ENCODE measurements at regions not wholly inside any gene's neighbourhood (a gene's known extent, or its start where the extent isn't known, plus 50 kb on each side); places are given as distances from the start of the nearest gene placed in this dataset.

GRCh38 chr14:71203306-71203705 is 296.0 kb downstream of the PCNX1 start:
- Histone ChIP-seq H3K4me3 (no peak overlapping the region), H3K27me3 (no peaks in the 10 kb centered on the region), H3K9me3 (no peaks in the 10 kb centered on the region), H3K4me1 (no peaks in the 10 kb centered on the region), H3K27ac (no peak overlapping the region), H3K36me3 (no peaks in the 10 kb centered on the region)
- TF ChIP-seq POLR2AphosphoS5 (IDR thresholded peaks at IDR 0.05) (no peak), CTCF (IDR thresholded peaks at IDR 0.05) (no peak), POLR2A (IDR thresholded peaks at IDR 0.05) (no peak), EP300 (IDR thresholded peaks at IDR 0.05; ENCODE audit: low read depth) (no peak)
- whole genome bisulfite sequencing, 2 donors (ENCODE audit: low coverage in 1 of 2) = 85 to 91% methylated on average over 6 of the region's 6 CpGs
- intact Hi-C loops (cut with DNase I; ENCODE audit: low total_unique reads) (no loop called here), in situ Hi-C loops (cut with MboI; ENCODE audit: low pct_ligation_motif_present in 1 of 4, low pct_unique_long_range_greater_than_20kb in 1 of 4, low sequenced_read_pairs in 3 of 4) (no loop called here)
- DNase-seq = no peak

GRCh38 chr14:71204231-71204630 is 297.0 kb downstream of the PCNX1 start:
- no peaks in the 10 kb centered on the region for H3K4me1 ChIP-seq
- no peaks in the 10 kb centered on the region for H3K9me3 ChIP-seq
- no peaks in the 10 kb centered on the region for H3K36me3 ChIP-seq
- H3K27me3 ChIP-seq = no peaks in the 10 kb centered on the region
- no peak overlapping the region for H3K27ac ChIP-seq
- 57 to 71% methylated on average over 2 of the region's 2 CpGs for WGBS, 2 donors (ENCODE audit: low coverage in 1 of 2)
- DNase-seq = no peak
- TF ChIP-seq POLR2AphosphoS5 (IDR thresholded peaks at IDR 0.05) (no peak), POLR2A (IDR thresholded peaks at IDR 0.05) (no peak), EP300 (IDR thresholded peaks at IDR 0.05; ENCODE audit: low read depth) (no peak)
- in situ Hi-C loops (cut with MboI; ENCODE audit: low pct_ligation_motif_present in 1 of 4, low pct_unique_long_range_greater_than_20kb in 1 of 4, low sequenced_read_pairs in 3 of 4) (no loop called here), intact Hi-C loops (cut with DNase I; ENCODE audit: low total_unique reads) (loop anchor here (1.0 kb wide), 1 partner anchor 40 kb away; no protein-coding TSS in a partner anchor)
- no peak overlapping the region for H3K4me3 ChIP-seq

- 90% methylated on average over 1 of the region's 1 CpG; no CpG with 5 or more reads in 1 of the 2 donors for WGBS, 2 donors (ENCODE audit: low coverage in 1 of 2)
- Histone ChIP-seq H3K27ac (no peak overlapping the region), H3K27me3 (no peaks in the 10 kb centered on the region), H3K4me3 (no peak overlapping the region), H3K36me3 (no peaks in the 10 kb centered on the region), H3K9me3 (no peaks in the 10 kb centered on the region), H3K4me1 (no peaks in the 10 kb centered on the region)
- intact Hi-C loops (cut with DNase I; ENCODE audit: low total_unique reads) = loop anchor here (1.0 kb wide), 1 partner anchor 40 kb away; no protein-coding TSS in a partner anchor
- DNase-seq = no peak
- in situ Hi-C loops (cut with MboI; ENCODE audit: low pct_ligation_motif_present in 1 of 4, low pct_unique_long_range_greater_than_20kb in 1 of 4, low sequenced_read_pairs in 3 of 4) = no loop called here
- TF ChIP-seq EP300 (IDR thresholded peaks at IDR 0.05; ENCODE audit: low read depth) (no peak), CTCF (IDR thresholded peaks at IDR 0.05) (no peak), POLR2AphosphoS5 (IDR thresholded peaks at IDR 0.05) (no peak), POLR2A (IDR thresholded peaks at IDR 0.05) (no peak)
Observed at GRCh38 chr14:71204768-71205167, 297.5 kb downstream of the PCNX1 start.

- Histone ChIP-seq H3K27ac (no peak overlapping the region), H3K4me1 (no peaks in the 10 kb centered on the region), H3K9me3 (no peaks in the 10 kb centered on the region), H3K4me3 (no peak overlapping the region), H3K27me3 (no peaks in the 10 kb centered on the region), H3K36me3 (no peaks in the 10 kb centered on the region)
- WGBS, 2 donors (ENCODE audit: low coverage in 1 of 2) = 79% methylated on average over 2 of the region's 2 CpGs; no CpG with 5 or more reads in 1 of the 2 donors
- in situ Hi-C loops (cut with MboI; ENCODE audit: low pct_ligation_motif_present in 1 of 4, low pct_unique_long_range_greater_than_20kb in 1 of 4, low sequenced_read_pairs in 3 of 4) = no loop called here
- TF ChIP-seq POLR2AphosphoS5 (IDR thresholded peaks at IDR 0.05) = no peak
- TF ChIP-seq EP300 (IDR thresholded peaks at IDR 0.05; ENCODE audit: low read depth) = no peak
- no peak for TF ChIP-seq POLR2A (IDR thresholded peaks at IDR 0.05)
- intact Hi-C loops (cut with DNase I; ENCODE audit: low total_unique reads) = no loop called here
- no peak for DNase-seq
Observed at GRCh38 chr14:71206123-71206522, 298.9 kb downstream of the PCNX1 start.

GRCh38 chr14:71206766-71207371 is 299.6 kb downstream of the PCNX1 start:
- TF ChIP-seq CTCF (IDR thresholded peaks at IDR 0.05) (no peak), EP300 (IDR thresholded peaks at IDR 0.05; ENCODE audit: low read depth) (no peak), POLR2AphosphoS5 (IDR thresholded peaks at IDR 0.05) (no peak), POLR2A (IDR thresholded peaks at IDR 0.05) (no peak)
- no peak for DNase-seq
- H3K4me1 ChIP-seq = no peaks in the 10 kb centered on the region
- H3K9me3 ChIP-seq = no peaks in the 10 kb centered on the region
- H3K36me3 ChIP-seq = no peaks in the 10 kb centered on the region
- no peak overlapping the region for H3K27ac ChIP-seq
- intact Hi-C loops (cut with DNase I; ENCODE audit: low total_unique reads) = no loop called here
- in situ Hi-C loops (cut with MboI; ENCODE audit: low pct_ligation_motif_present in 1 of 4, low pct_unique_long_range_greater_than_20kb in 1 of 4, low sequenced_read_pairs in 3 of 4) = no loop called here
- no peak overlapping the region for H3K4me3 ChIP-seq
- WGBS, 2 donors (ENCODE audit: low coverage in 1 of 2) = 76% methylated on average over 7 of the region's 7 CpGs; no CpG with 5 or more reads in 1 of the 2 donors
- H3K27me3 ChIP-seq = no peaks in the 10 kb centered on the region

All from transverse colon (tissue), 4 donors.